Astrocyte (in vitro differentiated cells and primary cell): ENCODE measurements at regions not wholly inside any gene's neighbourhood (a gene's known extent, or its start where the extent isn't known, plus 50 kb on each side); places are given as distances from the start of the nearest gene placed in this dataset.

ENCODE experiments used
- DNase-seq: peaks from one replicate; pipeline ENCODE4 v3.0.0-alpha.2; 2010; ENCODE audit warnings: low read depth
- FAIRE-seq: peaks from 2 replicates; lab custom pipeline; 2011; peaks lifted over from hg19 to GRCh38; lab: Jason Lieb, UNC
- H2AFZ ChIP-seq: 2 replicates; pipeline ENCODE4 v1.6.0; 2012; ENCODE audit warnings: low read depth, low read length, inconsistent platforms
- H3K27ac ChIP-seq: 2 replicates; pipeline ENCODE4 v1.5.1; 2011; ENCODE audit warnings: low read depth, low read length, inconsistent platforms
- H3K27me3 ChIP-seq: 2 replicates; pipeline ENCODE4 v1.6.0; 2011; ENCODE audit warnings: low read length, inconsistent platforms; ENCODE audit not compliant: insufficient read depth
- H3K36me3 ChIP-seq: 2 replicates; pipeline ENCODE4 v1.5.1; 2011; ENCODE audit warnings: low read length, inconsistent platforms; ENCODE audit not compliant: insufficient read depth
- H3K4me1 ChIP-seq: 2 replicates; pipeline ENCODE4 v1.5.1; 2011; ENCODE audit warnings: low read length, inconsistent platforms; ENCODE audit not compliant: insufficient read depth
- H3K4me2 ChIP-seq: 2 replicates; pipeline ENCODE4 v1.6.0; 2012; ENCODE audit warnings: low read length, inconsistent platforms
- H3K4me3 ChIP-seq: 2 replicates; pipeline ENCODE4 v1.5.1; 2011; ENCODE audit warnings: low read depth, mild to moderate bottlenecking, low read length, inconsistent platforms; ENCODE audit not compliant: insufficient read depth
- H3K79me2 ChIP-seq: 2 replicates; pipeline ENCODE4 v1.6.0; 2012; ENCODE audit warnings: mild to moderate bottlenecking, low read length, inconsistent platforms; ENCODE audit not compliant: insufficient read depth
- H3K9ac ChIP-seq: 2 replicates; pipeline ENCODE4 v1.6.0; 2012; ENCODE audit warnings: mild to moderate bottlenecking, low read length, inconsistent platforms
- H3K9me3 ChIP-seq: 2 replicates; pipeline ENCODE4 v1.5.1; 2012; ENCODE audit warnings: low read depth, mild to moderate bottlenecking, low read length, inconsistent platforms; ENCODE audit not compliant: insufficient read depth
- H4K20me1 ChIP-seq: 2 replicates; pipeline ENCODE4 v1.6.0; 2012; ENCODE audit warnings: low read length, inconsistent platforms; ENCODE audit not compliant: insufficient read depth
- H3K27ac Mint-ChIP-seq: one replicate; pipeline ENCODE4 v1.8.0; 2021; ENCODE audit warnings: mild to moderate bottlenecking, mixed read lengths; ENCODE audit not compliant: unreplicated experiment
- H3K27me3 Mint-ChIP-seq: one replicate; pipeline ENCODE4 v1.8.0; 2021; ENCODE audit warnings: low read depth, mixed read lengths; ENCODE audit not compliant: unreplicated experiment
- H3K36me3 Mint-ChIP-seq: one replicate; pipeline ENCODE4 v1.8.0; 2021; ENCODE audit warnings: low read depth, mixed read lengths; ENCODE audit not compliant: unreplicated experiment
- H3K4me1 Mint-ChIP-seq: one replicate; pipeline ENCODE4 v1.8.0; 2021; ENCODE audit warnings: low read depth, mixed read lengths; ENCODE audit not compliant: unreplicated experiment
- H3K4me3 Mint-ChIP-seq: one replicate; pipeline ENCODE4 v1.8.0; 2021; ENCODE audit warnings: mild to moderate bottlenecking, moderate library complexity, mixed read lengths; ENCODE audit not compliant: unreplicated experiment
- H3K9me3 Mint-ChIP-seq: one replicate; pipeline ENCODE4 v1.8.0; 2021; ENCODE audit warnings: mild to moderate bottlenecking, mixed read lengths; ENCODE audit not compliant: unreplicated experiment
- EZH2 ChIP-seq: IDR thresholded peaks from 2 replicates; pipeline ENCODE4 v1.6.1; 2012; ENCODE audit warnings: mild to moderate bottlenecking, low read length, inconsistent platforms; ENCODE audit not compliant: insufficient read depth
- TF ChIP-seq, protein P1 (sequence below): IDR thresholded peaks from 2 replicates; pipeline ENCODE4 v1.5.1; 2011; ENCODE audit warnings: low read depth, mild to moderate bottlenecking, inconsistent platforms, low read length, moderate library complexity; ENCODE audit not compliant: insufficient read depth

DNA sequence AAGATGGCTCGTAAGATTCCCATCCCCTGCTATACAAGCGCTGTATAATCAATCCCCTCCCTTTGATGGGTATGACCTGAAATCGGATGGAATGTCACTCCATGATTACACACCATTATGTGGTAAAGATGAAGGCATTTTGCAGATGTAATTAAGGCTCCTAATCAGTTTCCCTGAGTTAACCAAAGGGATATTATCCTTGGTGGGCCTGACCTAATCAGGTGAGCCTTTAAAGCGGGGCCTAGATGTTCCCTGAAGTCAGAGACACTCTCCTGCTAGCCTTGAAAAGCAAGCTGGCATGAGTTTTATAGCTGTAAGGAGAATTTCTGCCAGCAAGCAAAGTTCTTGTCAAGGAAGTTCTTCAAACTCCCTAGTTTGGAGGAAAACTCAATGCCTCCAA lies 223.8 kb upstream of the FN1 start:
- peaks cover 74% of the 10 kb centered on the region for H3K4me1 Mint-ChIP-seq
- no peaks in the 10 kb centered on the region for H3K36me3 Mint-ChIP-seq
- TF ChIP-seq EZH2: no peak
- TF ChIP-seq, protein P1, sequence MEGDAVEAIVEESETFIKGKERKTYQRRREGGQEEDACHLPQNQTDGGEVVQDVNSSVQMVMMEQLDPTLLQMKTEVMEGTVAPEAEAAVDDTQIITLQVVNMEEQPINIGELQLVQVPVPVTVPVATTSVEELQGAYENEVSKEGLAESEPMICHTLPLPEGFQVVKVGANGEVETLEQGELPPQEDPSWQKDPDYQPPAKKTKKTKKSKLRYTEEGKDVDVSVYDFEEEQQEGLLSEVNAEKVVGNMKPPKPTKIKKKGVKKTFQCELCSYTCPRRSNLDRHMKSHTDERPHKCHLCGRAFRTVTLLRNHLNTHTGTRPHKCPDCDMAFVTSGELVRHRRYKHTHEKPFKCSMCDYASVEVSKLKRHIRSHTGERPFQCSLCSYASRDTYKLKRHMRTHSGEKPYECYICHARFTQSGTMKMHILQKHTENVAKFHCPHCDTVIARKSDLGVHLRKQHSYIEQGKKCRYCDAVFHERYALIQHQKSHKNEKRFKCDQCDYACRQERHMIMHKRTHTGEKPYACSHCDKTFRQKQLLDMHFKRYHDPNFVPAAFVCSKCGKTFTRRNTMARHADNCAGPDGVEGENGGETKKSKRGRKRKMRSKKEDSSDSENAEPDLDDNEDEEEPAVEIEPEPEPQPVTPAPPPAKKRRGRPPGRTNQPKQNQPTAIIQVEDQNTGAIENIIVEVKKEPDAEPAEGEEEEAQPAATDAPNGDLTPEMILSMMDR: no peak
- H3K9ac ChIP-seq: peak overlapping the region; percentile 54
- no peak for FAIRE-seq
- no peaks in the 10 kb centered on the region for H3K27me3 ChIP-seq
- no peaks in the 10 kb centered on the region for H3K9me3 ChIP-seq
- no peaks in the 10 kb centered on the region for H3K36me3 ChIP-seq
- H3K27ac Mint-ChIP-seq: peak overlapping the region; percentile 96
- H3K4me3 ChIP-seq: no peak overlapping the region
- peak overlapping the region; percentile 88 for H3K27ac ChIP-seq
- DNase-seq: no peak
- peaks cover 37% of the 10 kb centered on the region for H3K4me1 ChIP-seq
- H3K4me2 ChIP-seq: no peak overlapping the region
- H3K79me2 ChIP-seq: no peaks in the 10 kb centered on the region
- H3K27me3 Mint-ChIP-seq: no peaks in the 10 kb centered on the region
- no peak overlapping the region for H3K4me3 Mint-ChIP-seq
- no peak overlapping the region for H2AFZ ChIP-seq
- no peaks in the 10 kb centered on the region for H4K20me1 ChIP-seq
- H3K9me3 Mint-ChIP-seq: no peaks in the 10 kb centered on the region

GRCh38 chr2:215658635-215659305 lies 222.9 kb upstream of the FN1 start:
- H3K4me1 ChIP-seq: peaks cover 30% of the 10 kb centered on the region
- peak; percentile 45 for FAIRE-seq
- Mint-ChIP-seq H3K4me3 (peak overlapping the region; percentile 35), H3K27me3 (no peaks in the 10 kb centered on the region), H3K27ac (peak overlapping the region; percentile 97), H3K9me3 (no peaks in the 10 kb centered on the region), H3K4me1 (peaks cover 68% of the 10 kb centered on the region), H3K36me3 (no peaks in the 10 kb centered on the region)
- H3K9me3 ChIP-seq: no peaks in the 10 kb centered on the region
- H3K4me2 ChIP-seq: peak overlapping the region; percentile 38
- no peak for DNase-seq
- H4K20me1 ChIP-seq: no peaks in the 10 kb centered on the region
- H3K79me2 ChIP-seq: no peaks in the 10 kb centered on the region
- H3K4me3 ChIP-seq: no peak overlapping the region
- no peaks in the 10 kb centered on the region for H3K36me3 ChIP-seq
- H3K9ac ChIP-seq: peak overlapping the region; percentile 66
- H3K27me3 ChIP-seq: no peaks in the 10 kb centered on the region
- H2AFZ ChIP-seq: no peak overlapping the region
- H3K27ac ChIP-seq: peak overlapping the region; percentile 88
- TF ChIP-seq EZH2: no peak
- TF ChIP-seq, protein P1: no peak

DNA sequence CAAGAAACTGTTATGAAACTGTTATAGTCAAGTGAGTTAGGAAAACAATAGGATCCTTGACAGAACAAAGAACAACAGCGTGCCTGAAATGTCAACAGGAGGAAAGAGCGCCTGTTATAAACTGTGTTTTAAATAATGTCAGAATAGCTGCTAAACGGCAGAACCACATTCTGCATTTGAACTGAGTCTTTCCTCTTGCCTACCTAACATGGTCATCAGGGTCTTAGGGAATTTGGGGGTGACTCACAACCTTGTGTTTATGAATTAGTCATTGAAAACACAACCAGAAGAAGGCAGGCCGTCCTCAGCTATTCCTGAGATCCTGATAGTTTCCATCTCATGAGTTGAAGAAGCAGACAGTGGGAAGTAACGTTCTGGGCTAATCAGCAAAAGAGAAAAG lies 222.0 kb upstream of the FN1 start:
- Histone ChIP-seq H3K4me1 (peaks cover 30% of the 10 kb centered on the region), H3K9me3 (no peaks in the 10 kb centered on the region), H3K36me3 (no peaks in the 10 kb centered on the region), H3K9ac (peak overlapping the region; percentile 66), H3K27ac (peak overlapping the region; percentile 88), H3K4me3 (no peak overlapping the region), H2AFZ (no peak overlapping the region), H3K4me2 (peak overlapping the region; percentile 38), H3K27me3 (no peaks in the 10 kb centered on the region), H4K20me1 (no peaks in the 10 kb centered on the region), H3K79me2 (no peaks in the 10 kb centered on the region)
- peak; percentile 99 for FAIRE-seq
- Mint-ChIP-seq H3K4me1 (peaks cover 68% of the 10 kb centered on the region), H3K4me3 (no peak overlapping the region), H3K27me3 (no peaks in the 10 kb centered on the region), H3K27ac (peak overlapping the region; percentile 97), H3K36me3 (no peaks in the 10 kb centered on the region), H3K9me3 (no peaks in the 10 kb centered on the region)
- peak; percentile 98 for DNase-seq
- TF ChIP-seq EZH2: no peak
- TF ChIP-seq, protein P1: no peak
